ENCODE measurements at regions not wholly inside any gene's neighbourhood (a gene's known extent, or its start where the extent isn't known, plus 50 kb on each side); places are given as distances from the start of the nearest gene placed in this dataset.

DNA sequence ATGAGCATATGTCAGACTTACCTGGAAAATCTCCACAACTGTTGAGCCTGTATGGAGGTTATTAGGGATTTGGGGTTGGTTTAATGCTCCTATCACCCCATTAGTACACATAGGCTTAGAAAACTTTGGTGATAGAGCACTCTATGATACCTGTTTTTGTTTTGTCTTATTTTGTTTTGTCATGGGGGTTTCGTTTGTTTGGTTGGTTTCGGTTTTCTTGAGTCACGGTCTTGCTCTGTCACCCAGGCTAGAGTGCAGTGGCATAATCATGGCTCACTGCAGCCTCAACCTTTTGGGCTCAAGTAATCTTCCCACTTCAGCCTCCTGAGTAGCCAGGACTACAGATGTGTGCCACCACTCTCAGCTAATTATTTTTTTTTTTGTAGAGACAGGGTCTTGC is 70.0 kb downstream of the MZT1 start:
- no peak for DNase-seq (ENCODE audit: extremely low spot score)
- POLR2A ChIA-PET: interaction anchor here (0.6 kb wide), 1 partner anchor 70 kb away, joined by 3 read pairs; the partner anchor contains the start of genes BORA and MZT1
- CTCF ChIA-PET: no interaction called here
- TF ChIP-seq ZNF384 (IDR thresholded peaks at IDR 0.05) (no peak), SP1 (IDR thresholded peaks at IDR 0.05) (no peak), LEF1 (IDR thresholded peaks at IDR 0.05; ENCODE audit: borderline replicate concordance) (no peak), SUZ12 (IDR thresholded peaks at IDR 0.05) (no peak), FOXM1 (IDR thresholded peaks at IDR 0.05; ENCODE audit: borderline replicate concordance) (no peak), NFRKB (IDR thresholded peaks at IDR 0.05) (no peak), ELF4 (IDR thresholded peaks at IDR 0.05) (no peak)

DNA sequence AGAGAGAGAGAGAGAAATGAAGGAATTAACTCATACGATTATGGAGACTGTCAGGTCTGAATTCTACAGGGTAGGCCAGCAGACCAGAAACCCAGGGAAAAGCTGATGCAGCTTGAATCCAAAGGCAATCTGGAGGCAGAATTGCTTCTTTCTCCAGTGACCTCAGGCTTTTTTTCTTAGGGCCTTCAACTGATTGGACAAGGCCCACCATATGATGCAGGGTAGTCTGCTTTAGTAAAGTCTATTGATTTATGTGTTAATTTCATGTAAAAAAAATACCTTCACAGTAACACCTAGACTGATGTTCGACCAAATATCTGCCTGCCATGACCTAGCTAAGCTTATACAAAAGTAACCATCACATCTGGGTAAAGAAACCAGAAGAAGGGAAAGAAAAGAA is 71.1 kb downstream of the MZT1 start:
- ChIA-PET CTCF (no interaction called here), POLR2A (no interaction called here)
- no peak for DNase-seq (ENCODE audit: extremely low spot score)
- TF ChIP-seq FOXM1 (IDR thresholded peaks at IDR 0.05; ENCODE audit: borderline replicate concordance) (peak; percentile 82), ZNF384 (IDR thresholded peaks at IDR 0.05) (no peak)

GRCh38 chr13:72653506-72653905 is 73.9 kb downstream of the MZT1 start:
- TF ChIP-seq NFRKB (IDR thresholded peaks at IDR 0.05) (no peak), TARDBP (IDR thresholded peaks at IDR 0.05) (no peak)
- ChIA-PET CTCF (interaction anchor here (0.6 to 2.2 kb wide), 2 partner anchors 10 to 781 kb away, joined by 6 to 10 read pairs; no protein-coding TSS in a partner anchor), POLR2A (no interaction called here)
- DNase-seq (ENCODE audit: extremely low spot score): no peak

DNA sequence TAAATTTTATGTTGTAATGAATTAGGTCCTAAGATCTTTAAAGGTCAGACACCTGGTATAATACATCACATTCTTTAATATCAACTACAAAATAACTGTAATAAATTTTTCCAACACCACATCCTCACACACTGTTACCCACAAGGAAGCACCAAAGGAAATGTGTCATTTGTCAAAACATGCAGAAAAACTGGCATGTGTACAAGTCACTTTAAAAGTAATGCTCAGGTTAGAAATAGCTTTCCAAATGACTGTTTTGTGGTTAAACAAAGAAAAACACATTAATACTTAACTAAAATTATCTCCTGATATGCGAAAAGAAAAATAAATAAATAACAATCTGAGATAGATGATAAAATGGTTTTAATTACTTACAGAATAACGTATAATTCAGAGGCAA is 74.7 kb downstream of the MZT1 start:
- DNase-seq (ENCODE audit: extremely low spot score): no peak
- no peak for TF ChIP-seq FOXM1 (IDR thresholded peaks at IDR 0.05; ENCODE audit: borderline replicate concordance)
- no peak for TF ChIP-seq SP1 (IDR thresholded peaks at IDR 0.05)
- TF ChIP-seq SUZ12 (IDR thresholded peaks at IDR 0.05): no peak
- no peak for TF ChIP-seq FOXK2 (IDR thresholded peaks at IDR 0.05)
- no peak for TF ChIP-seq TARDBP (IDR thresholded peaks at IDR 0.05)
- TF ChIP-seq BHLHE40 (IDR thresholded peaks at IDR 0.05; ENCODE audit: borderline replicate concordance): no peak
- TF ChIP-seq ARNT (IDR thresholded peaks at IDR 0.05): no peak
- TF ChIP-seq, protein P1, sequence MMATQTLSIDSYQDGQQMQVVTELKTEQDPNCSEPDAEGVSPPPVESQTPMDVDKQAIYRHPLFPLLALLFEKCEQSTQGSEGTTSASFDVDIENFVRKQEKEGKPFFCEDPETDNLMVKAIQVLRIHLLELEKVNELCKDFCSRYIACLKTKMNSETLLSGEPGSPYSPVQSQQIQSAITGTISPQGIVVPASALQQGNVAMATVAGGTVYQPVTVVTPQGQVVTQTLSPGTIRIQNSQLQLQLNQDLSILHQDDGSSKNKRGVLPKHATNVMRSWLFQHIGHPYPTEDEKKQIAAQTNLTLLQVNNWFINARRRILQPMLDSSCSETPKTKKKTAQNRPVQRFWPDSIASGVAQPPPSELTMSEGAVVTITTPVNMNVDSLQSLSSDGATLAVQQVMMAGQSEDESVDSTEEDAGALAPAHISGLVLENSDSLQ (IDR thresholded peaks at IDR 0.05): no peak
- TF ChIP-seq L3MBTL2 (conservative IDR thresholded peaks at IDR 0.05): no peak
- POLR2A ChIA-PET: no interaction called here
- CTCF ChIA-PET: interaction anchor here (0.7 to 2.2 kb wide), 2 partner anchors 10 to 47 kb away, joined by 3 to 10 read pairs; no protein-coding TSS in a partner anchor

DNA sequence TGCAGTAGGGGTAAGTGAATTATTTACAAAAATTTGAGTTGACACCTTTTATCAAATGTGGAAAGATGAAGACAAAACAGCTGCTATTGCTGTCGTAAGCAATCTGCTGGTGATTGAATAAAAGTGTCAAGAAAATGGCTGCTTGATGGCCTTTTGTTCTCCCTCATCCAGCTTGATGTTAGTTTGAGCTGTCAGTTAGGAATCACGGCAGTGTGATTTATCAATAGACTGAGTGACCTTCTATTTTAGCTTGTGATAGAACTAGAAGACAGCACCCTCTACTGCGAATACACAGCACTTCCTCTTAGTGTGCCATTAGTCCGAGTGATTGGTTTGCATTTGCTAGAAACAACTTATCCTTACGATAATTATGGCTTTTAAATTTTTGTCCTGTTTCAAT is 76.3 kb downstream of the MZT1 start:
- DNase-seq (ENCODE audit: extremely low spot score): peak; percentile 70
- POLR2A ChIA-PET: no interaction called here
- CTCF ChIA-PET: interaction anchor here (0.6 to 1.7 kb wide), 8 partner anchors 9 to 785 kb away, joined by 3 to 7 read pairs (median 3); no protein-coding TSS in a partner anchor
- TF ChIP-seq SP1 (IDR thresholded peaks at IDR 0.05): no peak
- no peak for TF ChIP-seq TARDBP (IDR thresholded peaks at IDR 0.05)
- TF ChIP-seq NFRKB (IDR thresholded peaks at IDR 0.05): no peak
- TF ChIP-seq FOXA1 (IDR thresholded peaks at IDR 0.05): no peak
- TF ChIP-seq, protein P1 (IDR thresholded peaks at IDR 0.05): peak; percentile 95
- TF ChIP-seq ARNT (IDR thresholded peaks at IDR 0.05): no peak

DNA sequence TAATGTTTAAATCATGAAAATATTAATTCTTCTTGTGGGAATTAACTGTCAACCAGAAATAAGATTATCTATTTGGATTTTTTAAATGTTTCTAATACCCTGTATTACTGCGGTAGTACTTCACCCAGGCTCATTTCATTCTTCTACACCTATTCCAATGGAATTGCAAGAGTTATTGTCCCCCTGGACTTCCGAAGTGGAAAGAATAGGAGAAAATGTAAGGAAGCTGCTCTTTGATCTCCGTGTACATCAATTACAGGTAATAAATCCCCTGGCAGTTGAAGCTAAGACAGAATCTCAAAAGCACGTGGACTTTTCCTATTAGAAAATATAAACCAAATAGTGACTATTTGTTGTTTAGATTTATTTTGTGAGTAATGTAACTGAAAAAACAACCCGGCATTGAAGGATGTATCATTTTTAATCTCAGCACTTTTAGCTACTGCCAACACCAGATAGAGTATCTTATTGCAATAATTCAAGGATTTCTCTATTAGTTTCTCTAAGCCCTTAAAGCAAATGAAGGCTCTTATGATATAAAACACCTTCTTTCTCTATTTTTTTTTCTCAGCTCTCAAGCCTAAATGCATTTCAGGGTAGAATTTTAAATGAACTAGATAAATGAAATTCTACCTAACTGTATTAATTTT is 77.3 kb downstream of the MZT1 start:
- TF ChIP-seq, protein P1 (IDR thresholded peaks at IDR 0.05): peak; percentile 44; the same call in 1 of the 2 replicates
- TF ChIP-seq NFRKB (IDR thresholded peaks at IDR 0.05): no peak
- ChIA-PET CTCF (interaction anchor here (0.6 to 1.7 kb wide), 5 partner anchors 8 to 875 kb away, joined by 3 to 7 read pairs (median 3); no protein-coding TSS in a partner anchor), POLR2A (no interaction called here)
- no peak for DNase-seq (ENCODE audit: extremely low spot score)

- ChIA-PET POLR2A (no interaction called here), CTCF (interaction anchor here (0.6 to 1.5 kb wide), 14 partner anchors 11 to 978 kb away, joined by 3 to 5 read pairs (median 3); no protein-coding TSS in a partner anchor)
- DNase-seq (ENCODE audit: extremely low spot score): peak; percentile 63
- TF ChIP-seq CTBP1 (IDR thresholded peaks at IDR 0.05; ENCODE audit: borderline replicate concordance) (no peak), FOXK2 (IDR thresholded peaks at IDR 0.05) (peak; percentile 88), FOXA1 (IDR thresholded peaks at IDR 0.05) (0 out of 2 replicates have a peak, but pooled peaks have one; percentile 3)
Measured at GRCh38 chr13:72648513-72649065, 78.8 kb downstream of the MZT1 start.

DNA sequence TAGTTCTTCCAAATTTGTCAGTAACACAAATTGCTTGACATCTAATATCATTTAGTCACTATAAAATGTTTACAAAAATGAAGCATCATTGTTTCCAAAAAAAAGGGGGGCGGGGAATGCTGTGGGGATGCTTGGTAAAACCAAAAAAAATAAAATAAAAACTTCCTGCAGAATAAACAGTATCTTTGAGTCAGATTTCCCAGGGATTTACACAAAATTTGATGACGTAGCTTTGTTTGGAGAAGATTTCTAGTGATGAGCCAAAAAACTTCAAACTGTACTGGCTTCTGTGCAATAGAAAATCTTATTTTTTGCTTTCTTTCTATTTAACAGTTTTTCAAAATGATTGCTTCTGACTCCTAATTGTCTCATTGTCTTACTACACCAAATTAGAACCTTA is 80.0 kb downstream of the MZT1 start:
- no peak for DNase-seq (ENCODE audit: extremely low spot score)
- CTCF ChIA-PET: interaction anchor here (0.6 to 0.7 kb wide), 3 partner anchors 82 to 769 kb away, joined by 3 read pairs; no protein-coding TSS in a partner anchor
- TF ChIP-seq ELF4 (IDR thresholded peaks at IDR 0.05): no peak
- no peak for TF ChIP-seq L3MBTL2 (conservative IDR thresholded peaks at IDR 0.05)
- TF ChIP-seq SUZ12 (IDR thresholded peaks at IDR 0.05): no peak
- no peak for TF ChIP-seq BHLHE40 (IDR thresholded peaks at IDR 0.05; ENCODE audit: borderline replicate concordance)
- no peak for TF ChIP-seq NFRKB (IDR thresholded peaks at IDR 0.05)
- TF ChIP-seq FOXA1 (IDR thresholded peaks at IDR 0.05): no peak
- no peak for TF ChIP-seq SP1 (IDR thresholded peaks at IDR 0.05)
- no peak for TF ChIP-seq LEF1 (IDR thresholded peaks at IDR 0.05; ENCODE audit: borderline replicate concordance)
- TF ChIP-seq HDGF (IDR thresholded peaks at IDR 0.05; ENCODE audit: borderline replicate concordance): no peak
- no peak for TF ChIP-seq FOXM1 (IDR thresholded peaks at IDR 0.05; ENCODE audit: borderline replicate concordance)
- no peak for TF ChIP-seq ZNF384 (IDR thresholded peaks at IDR 0.05)
- TF ChIP-seq CTBP1 (IDR thresholded peaks at IDR 0.05; ENCODE audit: borderline replicate concordance): no peak
- no peak for TF ChIP-seq TARDBP (IDR thresholded peaks at IDR 0.05)
- TF ChIP-seq, protein P1 (IDR thresholded peaks at IDR 0.05): no peak
- no peak for TF ChIP-seq ARNT (IDR thresholded peaks at IDR 0.05)
- TF ChIP-seq FOXK2 (IDR thresholded peaks at IDR 0.05): no peak
- POLR2A ChIA-PET: no interaction called here
